ENCODE measurements at regions not wholly inside any gene's neighbourhood (a gene's known extent, or its start where the extent isn't known, plus 50 kb on each side); places are given as distances from the start of the nearest gene placed in this dataset.

- TF ChIP-seq PHF21A (CRISPR knock-in tag; IDR thresholded peaks at IDR 0.05) (peak; percentile 49; the same call in 1 of the 2 replicates), MXD3 (CRISPR knock-in tag; IDR thresholded peaks at IDR 0.05) (no peak), KAT2B (IDR thresholded peaks at IDR 0.05; ENCODE audit: borderline replicate concordance, low read depth, low read length) (no peak), IKZF1 (IDR thresholded peaks at IDR 0.05) (no peak), ZNF33B (CRISPR knock-in tag; IDR thresholded peaks at IDR 0.05) (0 out of 2 replicates have a peak, but pooled peaks have one; percentile 12), ZFP36L1 (CRISPR knock-in tag; IDR thresholded peaks at IDR 0.05) (0 out of 2 replicates have a peak, but pooled peaks have one; percentile 52), ZNF264 (CRISPR knock-in tag; IDR thresholded peaks at IDR 0.05) (0 out of 2 replicates have a peak, but pooled peaks have one; percentile 21), DDIT3 (CRISPR knock-in tag; IDR thresholded peaks at IDR 0.05) (no peak), E2F5 (CRISPR knock-in tag; conservative IDR thresholded peaks at IDR 0.05) (no peak), ZBED4 (CRISPR knock-in tag; IDR thresholded peaks at IDR 0.05; ENCODE audit: borderline replicate concordance) (no peak), CBX2 (IDR thresholded peaks at IDR 0.05; ENCODE audit: low read depth, low read length) (no peak), CBX2 (CRISPR knock-in tag; IDR thresholded peaks at IDR 0.05; ENCODE audit: low read depth) (no peak), CSRNP2 (CRISPR knock-in tag; conservative IDR thresholded peaks at IDR 0.05; ENCODE audit: low read depth) (no peak), ZNF574 (CRISPR knock-in tag; IDR thresholded peaks at IDR 0.05) (0 out of 2 replicates have a peak, but pooled peaks have one; percentile 28), HCFC1 (IDR thresholded peaks at IDR 0.05; ENCODE audit: low read depth, low read length) (no peak), NRL (CRISPR knock-in tag; IDR thresholded peaks at IDR 0.05; ENCODE audit: borderline replicate concordance) (no peak), SMAD3 (CRISPR knock-in tag; IDR thresholded peaks at IDR 0.05) (no peak), ZNF451 (CRISPR knock-in tag; IDR thresholded peaks at IDR 0.05) (no peak)
Observed at GRCh38 chr14:103186909-103187586, 63.8 kb downstream of the TNFAIP2 start (continued).

All from HepG2 (cell line).